K562 (cell line): ENCODE measurements at regions not wholly inside any gene's neighbourhood (a gene's known extent, or its start where the extent isn't known, plus 50 kb on each side); places are given as distances from the start of the nearest gene placed in this dataset.

ENCODE experiments used
- ARID1B ChIP-seq: fragments of 450-650 bp; IDR thresholded peaks from 2 replicates; pipeline ENCODE4 v1.6.1; 2016; ENCODE audit warnings: antibody characterized with exemption, mild to moderate bottlenecking, inconsistent platforms
- DMBX1 ChIP-seq: fragments of 250-450 bp; sonication (Bioruptor Pico); IDR thresholded peaks from 2 replicates; pipeline ENCODE4 v1.8.0; 2022; ENCODE audit warnings: inconsistent platforms, mild to moderate bottlenecking, moderate library complexity, borderline replicate concordance
- HIVEP1 ChIP-seq: fragments of 250-450 bp; sonication (Bioruptor Pico); IDR thresholded peaks from 2 replicates; pipeline ENCODE4 v1.4.0; 2020; ENCODE audit warnings: mild to moderate bottlenecking
- ILF3 ChIP-seq: fragments of 450-650 bp; IDR thresholded peaks from 2 replicates; pipeline ENCODE4 v1.6.1; 2018; ENCODE audit warnings: antibody characterized with exemption, mild to moderate bottlenecking, moderate library complexity, borderline replicate concordance
- JUNB ChIP-seq: fragments of 450-650 bp; formaldehyde crosslinking; conservative IDR thresholded peaks from 2 replicates; pipeline ENCODE4 v1.4.0; 2020; ENCODE audit warnings: mild to moderate bottlenecking
- KLF1 ChIP-seq: fragments of 450-650 bp; IDR thresholded peaks from 2 replicates; pipeline ENCODE4 v1.6.1; 2016; ENCODE audit warnings: missing genetic modification characterization, missing compliant biosample characterization
- LCOR ChIP-seq: sonication (generic); formaldehyde crosslinking; IDR thresholded peaks from 2 replicates; pipeline ENCODE4 v1.8.0; 2022; ENCODE audit warnings: mild to moderate bottlenecking, missing genetic modification reagents
- MAFK ChIP-seq: IDR thresholded peaks from 2 replicates; pipeline ENCODE4 v1.6.1; 2011; ENCODE audit warnings: low read length, improper control_type of control experiment
- MNT ChIP-seq, 2 experiments: fragments of 450-650 bp; conservative IDR thresholded peaks; 2 replicates each; pipeline ENCODE4 v1.6.1; 2017; ENCODE audit warnings: mild to moderate bottlenecking in 2 of 2, moderate library complexity in 2 of 2
- PHF8 ChIP-seq: fragments of 200-600 bp; sonication (generic); IDR thresholded peaks from 2 replicates; pipeline ENCODE4 v1.6.1; 2012; ENCODE audit warnings: mixed run types, mild to moderate bottlenecking, inconsistent platforms, low read length, moderate library complexity, borderline replicate concordance
- PRPF4 ChIP-seq: fragments of 200-400 bp; formaldehyde crosslinking; IDR thresholded peaks from one replicate; pipeline ENCODE4 v1.6.1; 2017; ENCODE audit warnings: low read length, low read depth, mild to moderate bottlenecking; ENCODE audit not compliant: insufficient read depth, poor library complexity, severe bottlenecking
- RBM25 ChIP-seq: fragments of 200-400 bp; formaldehyde crosslinking; IDR thresholded peaks from 2 replicates; pipeline ENCODE4 v1.6.1; 2018; ENCODE audit warnings: low read length, low read depth, moderate library complexity; ENCODE audit not compliant: severe bottlenecking
- RBM34 ChIP-seq: fragments of 200-400 bp; formaldehyde crosslinking; IDR thresholded peaks from 2 replicates; pipeline ENCODE4 v1.6.1; 2018; ENCODE audit warnings: low read length, borderline replicate concordance; ENCODE audit not compliant: insufficient read depth
- ZFP30 ChIP-seq: fragments of 250-450 bp; sonication (Bioruptor Pico); IDR thresholded peaks from 2 replicates; pipeline ENCODE4 v1.8.0; 2022; ENCODE audit warnings: moderate library complexity, mild to moderate bottlenecking, inconsistent platforms, borderline replicate concordance
- ZNF165 ChIP-seq: fragments of 250-450 bp; sonication (Bioruptor Pico); IDR thresholded peaks from 2 replicates; pipeline ENCODE4 v1.4.0; 2020; ENCODE audit warnings: borderline replicate concordance
- ZNF282 ChIP-seq: sonication (generic); formaldehyde crosslinking; IDR thresholded peaks from 2 replicates; pipeline ENCODE4 v1.8.1; 2023; ENCODE audit warnings: missing genetic modification reagents
- ZZZ3 ChIP-seq: fragments of 450-650 bp; IDR thresholded peaks from 2 replicates; pipeline ENCODE4 v1.6.1; 2016; ENCODE audit warnings: antibody characterized with exemption, mild to moderate bottlenecking, moderate library complexity
- TF ChIP-seq, protein P1 (sequence below): sonication (generic); formaldehyde crosslinking; IDR thresholded peaks from 2 replicates; pipeline ENCODE4 v1.8.1; 2023; ENCODE audit warnings: mild to moderate bottlenecking, missing genetic modification reagents, moderate library complexity
- TF ChIP-seq, protein P2 (sequence below): sonication (generic); formaldehyde crosslinking; IDR thresholded peaks from 2 replicates; pipeline ENCODE4 v1.9.0; 2022; ENCODE audit warnings: mild to moderate bottlenecking, missing genetic modification reagents
- TF ChIP-seq, protein P3 (sequence below): fragments of 250-450 bp; sonication (Bioruptor Pico); IDR thresholded peaks from 2 replicates; pipeline ENCODE4 v1.5.0; 2022; ENCODE audit warnings: mild to moderate bottlenecking

- TF ChIP-seq MNT (conservative IDR thresholded peaks at IDR 0.05) (peak; percentile 39 to 42; a peak in 2 of 4 replicates), HIVEP1 (CRISPR knock-in tag) (no peak), MAFK (no peak), PRPF4 (no peak), JUNB (CRISPR knock-in tag) (no peak), RBM25 (peak; percentile 19), PHF8 (no peak), ZFP30 (CRISPR knock-in tag) (no peak), ZNF165 (no peak), ZNF282 (no peak), ARID1B (peak; percentile 81), DMBX1 (peak; percentile 65; the same call in 1 of the 2 replicates), RBM34 (no peak), ZZZ3 (no peak), KLF1 (tag) (no peak), ILF3 (no peak), LCOR (CRISPR knock-in tag) (0 out of 2 replicates have a peak, but pooled peaks have one; percentile 23)
- TF ChIP-seq, protein P1, sequence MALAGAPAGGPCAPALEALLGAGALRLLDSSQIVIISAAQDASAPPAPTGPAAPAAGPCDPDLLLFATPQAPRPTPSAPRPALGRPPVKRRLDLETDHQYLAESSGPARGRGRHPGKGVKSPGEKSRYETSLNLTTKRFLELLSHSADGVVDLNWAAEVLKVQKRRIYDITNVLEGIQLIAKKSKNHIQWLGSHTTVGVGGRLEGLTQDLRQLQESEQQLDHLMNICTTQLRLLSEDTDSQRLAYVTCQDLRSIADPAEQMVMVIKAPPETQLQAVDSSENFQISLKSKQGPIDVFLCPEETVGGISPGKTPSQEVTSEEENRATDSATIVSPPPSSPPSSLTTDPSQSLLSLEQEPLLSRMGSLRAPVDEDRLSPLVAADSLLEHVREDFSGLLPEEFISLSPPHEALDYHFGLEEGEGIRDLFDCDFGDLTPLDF (CRISPR knock-in tag): no peak
- TF ChIP-seq, protein P2, sequence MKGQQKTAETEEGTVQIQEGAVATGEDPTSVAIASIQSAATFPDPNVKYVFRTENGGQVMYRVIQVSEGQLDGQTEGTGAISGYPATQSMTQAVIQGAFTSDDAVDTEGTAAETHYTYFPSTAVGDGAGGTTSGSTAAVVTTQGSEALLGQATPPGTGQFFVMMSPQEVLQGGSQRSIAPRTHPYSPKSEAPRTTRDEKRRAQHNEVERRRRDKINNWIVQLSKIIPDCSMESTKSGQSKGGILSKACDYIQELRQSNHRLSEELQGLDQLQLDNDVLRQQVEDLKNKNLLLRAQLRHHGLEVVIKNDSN (CRISPR knock-in tag): no peak
- TF ChIP-seq, protein P3, sequence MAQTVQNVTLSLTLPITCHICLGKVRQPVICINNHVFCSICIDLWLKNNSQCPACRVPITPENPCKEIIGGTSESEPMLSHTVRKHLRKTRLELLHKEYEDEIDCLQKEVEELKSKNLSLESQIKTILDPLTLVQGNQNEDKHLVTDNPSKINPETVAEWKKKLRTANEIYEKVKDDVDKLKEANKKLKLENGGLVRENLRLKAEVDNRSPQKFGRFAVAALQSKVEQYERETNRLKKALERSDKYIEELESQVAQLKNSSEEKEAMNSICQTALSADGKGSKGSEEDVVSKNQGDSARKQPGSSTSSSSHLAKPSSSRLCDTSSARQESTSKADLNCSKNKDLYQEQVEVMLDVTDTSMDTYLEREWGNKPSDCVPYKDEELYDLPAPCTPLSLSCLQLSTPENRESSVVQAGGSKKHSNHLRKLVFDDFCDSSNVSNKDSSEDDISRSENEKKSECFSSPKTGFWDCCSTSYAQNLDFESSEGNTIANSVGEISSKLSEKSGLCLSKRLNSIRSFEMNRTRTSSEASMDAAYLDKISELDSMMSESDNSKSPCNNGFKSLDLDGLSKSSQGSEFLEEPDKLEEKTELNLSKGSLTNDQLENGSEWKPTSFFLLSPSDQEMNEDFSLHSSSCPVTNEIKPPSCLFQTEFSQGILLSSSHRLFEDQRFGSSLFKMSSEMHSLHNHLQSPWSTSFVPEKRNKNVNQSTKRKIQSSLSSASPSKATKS (CRISPR knock-in tag): no peak
These were observed 407.2 kb downstream of the KCNRG start (continued) for GRCh38 chr13:50422181-50423148.
